Activated CD4-positive, alpha-beta T cell treated with anti-CD3 and anti-CD28 coated beads, Interleukin-2, amount 10 ng/mL, durations not matched to agents 7 days and 5 days (primary cell): ENCODE measurements at regions not wholly inside any gene's neighbourhood (a gene's known extent, or its start where the extent isn't known, plus 50 kb on each side); places are given as distances from the start of the nearest gene placed in this dataset.

ENCODE experiments used
- CTCF ChIA-PET: fragments of 350-600 bp; sonication (Branson Sonifier 250); formaldehyde crosslinking; loops from one replicate; lab custom pipeline; 2021; ENCODE audit warnings: antibody characterized with exemption; lab: Charles Lee
- POLR2A ChIA-PET: fragments of 350-600 bp; sonication (Branson Sonifier 250); formaldehyde crosslinking; loops from one replicate; lab custom pipeline; 2021; ENCODE audit warnings: antibody characterized with exemption; lab: Charles Lee
- DNase-seq: peaks from one replicate; pipeline ENCODE4 v3.0.0-alpha.2; 2020
- H3K27ac Mint-ChIP-seq: one replicate; pipeline ENCODE4 v1.8.0; 2021; ENCODE audit warnings: mild to moderate bottlenecking, moderate library complexity, mixed read lengths
- H3K27me3 Mint-ChIP-seq: one replicate; pipeline ENCODE4 v1.8.0; 2021; ENCODE audit warnings: mixed read lengths
- H3K36me3 Mint-ChIP-seq: one replicate; pipeline ENCODE4 v1.8.0; 2021; ENCODE audit warnings: low read depth, mixed read lengths
- H3K4me1 Mint-ChIP-seq: one replicate; pipeline ENCODE4 v1.8.0; 2021; ENCODE audit warnings: mixed read lengths
- H3K4me3 Mint-ChIP-seq: one replicate; pipeline ENCODE4 v1.8.0; 2021; ENCODE audit warnings: mild to moderate bottlenecking, moderate library complexity, mixed read lengths
- H3K9me3 Mint-ChIP-seq: one replicate; pipeline ENCODE4 v1.8.0; 2021; ENCODE audit warnings: mixed read lengths

DNA sequence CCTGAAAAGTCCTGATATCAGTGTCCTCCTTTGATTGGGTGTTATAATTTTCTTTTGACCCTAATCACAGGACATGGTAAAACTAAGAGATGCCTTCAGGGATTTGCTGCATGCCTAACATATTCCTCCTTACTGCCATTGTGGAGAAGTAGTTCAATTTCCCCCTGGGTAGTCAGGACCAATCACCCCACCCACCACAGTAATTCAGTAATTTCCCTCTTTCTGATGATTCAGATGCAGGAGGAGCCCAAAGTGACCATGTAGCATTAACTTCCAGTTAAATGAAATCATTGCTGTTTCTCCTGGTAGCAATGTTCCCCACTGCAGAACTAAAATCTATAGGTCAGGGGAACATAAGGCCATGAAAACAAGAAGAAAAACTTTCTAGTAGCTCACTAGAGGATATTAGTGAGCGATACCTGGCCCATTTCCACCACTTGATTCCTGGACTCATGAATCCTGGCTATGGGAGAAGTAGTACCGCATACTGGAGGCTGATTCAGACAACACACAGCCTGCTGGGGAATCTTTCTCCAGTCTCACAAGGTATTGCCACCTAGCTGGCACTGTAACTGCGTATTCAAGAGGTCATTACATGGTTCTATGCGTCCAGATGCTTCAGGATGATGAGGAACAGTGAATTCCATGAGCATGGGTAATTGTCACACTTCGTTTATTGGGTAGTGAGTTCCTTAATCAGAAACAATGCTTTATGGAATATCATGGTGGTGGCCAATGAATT, 561.2 kb downstream of the HAO1 start:
- H3K4me1 Mint-ChIP-seq, result no peaks in the 10 kb centered on the region
- no peaks in the 10 kb centered on the region for H3K36me3 Mint-ChIP-seq
- no peak overlapping the region for H3K27ac Mint-ChIP-seq
- H3K4me3 Mint-ChIP-seq, result no peak overlapping the region
- no peak for DNase-seq
- no peaks in the 10 kb centered on the region for H3K27me3 Mint-ChIP-seq
- CTCF ChIA-PET, result no interaction called here
- H3K9me3 Mint-ChIP-seq, result no peaks in the 10 kb centered on the region
- POLR2A ChIA-PET, result no interaction called here

DNA sequence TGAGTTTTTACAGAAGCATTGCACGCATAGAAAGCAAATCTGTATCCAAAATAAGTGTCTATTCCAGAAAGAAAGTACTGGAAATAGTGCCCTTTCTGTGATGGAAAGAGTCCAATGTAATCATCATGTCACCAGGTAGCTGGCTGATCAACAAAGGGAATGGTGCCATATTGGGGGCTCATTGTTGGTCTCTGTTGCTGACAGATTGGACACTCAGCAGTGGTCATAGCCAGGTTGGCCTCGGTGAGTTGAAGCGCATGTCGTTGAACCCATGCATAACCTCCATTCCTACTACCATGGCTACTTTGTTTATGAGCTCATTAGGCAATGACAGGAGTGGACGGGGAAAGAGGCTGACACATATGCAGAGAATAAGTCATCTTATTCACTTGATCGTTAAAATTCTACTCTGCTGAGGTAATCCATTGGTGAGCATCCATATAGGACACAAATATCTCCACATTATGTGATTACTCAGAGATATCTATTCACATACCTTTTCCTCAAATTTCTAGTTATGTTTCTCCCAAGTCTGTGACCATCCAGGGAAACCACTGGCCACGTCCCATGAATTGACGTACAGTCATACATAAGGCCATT, 560.5 kb downstream of the HAO1 start:
- H3K27ac Mint-ChIP-seq, result no peak overlapping the region
- no peaks in the 10 kb centered on the region for H3K36me3 Mint-ChIP-seq
- H3K4me3 Mint-ChIP-seq, result no peak overlapping the region
- no peaks in the 10 kb centered on the region for H3K9me3 Mint-ChIP-seq
- H3K27me3 Mint-ChIP-seq, result no peaks in the 10 kb centered on the region
- no peak for DNase-seq
- no peaks in the 10 kb centered on the region for H3K4me1 Mint-ChIP-seq
- POLR2A ChIA-PET, result no interaction called here
- CTCF ChIA-PET, result no interaction called here

DNA sequence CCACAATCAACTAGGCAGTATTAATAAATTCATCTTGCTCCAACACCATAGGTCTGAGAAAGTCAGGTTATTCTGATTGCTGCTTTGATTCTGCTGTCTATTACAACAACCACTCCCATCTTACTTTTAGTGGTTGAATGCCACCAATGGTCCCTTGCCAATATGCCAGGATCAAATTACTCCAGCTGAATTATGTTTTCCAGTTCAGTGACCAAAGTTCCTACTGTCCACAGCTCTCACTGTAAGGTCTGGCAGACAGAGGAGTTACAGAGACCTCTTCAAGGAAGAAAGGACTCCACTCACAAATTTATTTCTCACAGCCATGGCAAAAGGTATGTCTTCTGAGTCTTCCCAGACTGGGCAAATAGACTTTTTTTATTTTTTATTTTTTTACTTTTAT, 557.0 kb downstream of the HAO1 start:
- H3K27ac Mint-ChIP-seq, result no peak overlapping the region
- CTCF ChIA-PET, result no interaction called here

DNA sequence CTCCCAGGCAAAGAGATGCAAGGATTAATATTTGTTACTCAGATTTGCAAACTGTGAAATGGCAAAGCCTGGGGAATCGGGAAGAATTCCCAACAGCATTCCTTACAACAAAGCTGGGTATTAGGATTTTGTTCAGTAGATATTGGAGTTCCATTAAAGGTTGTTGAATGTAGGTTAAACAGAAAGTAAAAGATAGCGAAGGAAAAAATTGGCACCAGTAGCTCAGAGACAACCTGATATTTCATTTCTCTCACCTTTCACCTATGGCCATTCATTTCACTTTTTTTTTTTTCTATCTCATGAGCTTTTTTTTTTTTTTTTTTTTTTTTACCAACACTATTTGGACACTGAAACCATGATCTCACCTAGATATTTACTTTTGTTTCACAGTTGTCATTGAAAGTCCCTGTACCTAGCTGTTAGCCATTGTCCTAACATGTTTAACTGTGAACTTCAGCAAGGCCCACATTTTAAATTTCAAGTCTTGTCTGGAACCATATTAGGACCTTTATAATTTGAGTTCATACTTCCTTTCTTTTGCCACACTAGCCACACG, 552.5 kb downstream of the HAO1 start:
- POLR2A ChIA-PET, result no interaction called here
- DNase-seq, result no peak
- Mint-ChIP-seq H3K9me3 (no peaks in the 10 kb centered on the region), H3K27ac (no peak overlapping the region), H3K36me3 (no peaks in the 10 kb centered on the region), H3K27me3 (no peaks in the 10 kb centered on the region), H3K4me1 (no peaks in the 10 kb centered on the region), H3K4me3 (no peak overlapping the region)
- CTCF ChIA-PET, result no interaction called here

More for the DNA sequence above, 557.0 kb downstream of the HAO1 start:
- Mint-ChIP-seq H3K36me3 (no peaks in the 10 kb centered on the region), H3K4me1 (no peaks in the 10 kb centered on the region), H3K9me3 (no peaks in the 10 kb centered on the region), H3K4me3 (no peak overlapping the region), H3K27me3 (no peaks in the 10 kb centered on the region)
- POLR2A ChIA-PET, result no interaction called here
- no peak for DNase-seq

DNA sequence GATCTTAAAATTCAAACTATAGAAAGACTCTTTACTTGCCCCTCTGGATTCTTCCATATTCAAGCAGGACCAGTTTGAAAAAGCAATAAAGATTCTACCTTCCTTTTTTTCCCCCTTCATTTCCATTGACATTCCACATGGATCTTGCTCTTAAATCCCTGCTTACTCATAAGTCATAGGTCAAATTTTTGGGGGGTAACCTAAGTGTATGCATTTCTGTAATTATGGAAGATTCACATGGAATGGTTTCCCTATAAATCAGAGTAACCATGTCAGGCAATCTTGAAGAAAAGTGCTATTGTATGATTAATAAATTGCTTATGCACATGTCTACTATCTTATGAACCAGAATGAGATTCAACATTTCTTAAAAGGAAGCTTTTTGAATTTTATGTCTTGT, 551.0 kb downstream of the HAO1 start:
- no peaks in the 10 kb centered on the region for H3K27me3 Mint-ChIP-seq
- no peak overlapping the region for H3K27ac Mint-ChIP-seq
- H3K9me3 Mint-ChIP-seq, result no peaks in the 10 kb centered on the region
- H3K4me3 Mint-ChIP-seq, result no peak overlapping the region
- CTCF ChIA-PET, result no interaction called here
- no peaks in the 10 kb centered on the region for H3K36me3 Mint-ChIP-seq
- H3K4me1 Mint-ChIP-seq, result no peaks in the 10 kb centered on the region
- POLR2A ChIA-PET, result no interaction called here
- DNase-seq, result no peak

DNA sequence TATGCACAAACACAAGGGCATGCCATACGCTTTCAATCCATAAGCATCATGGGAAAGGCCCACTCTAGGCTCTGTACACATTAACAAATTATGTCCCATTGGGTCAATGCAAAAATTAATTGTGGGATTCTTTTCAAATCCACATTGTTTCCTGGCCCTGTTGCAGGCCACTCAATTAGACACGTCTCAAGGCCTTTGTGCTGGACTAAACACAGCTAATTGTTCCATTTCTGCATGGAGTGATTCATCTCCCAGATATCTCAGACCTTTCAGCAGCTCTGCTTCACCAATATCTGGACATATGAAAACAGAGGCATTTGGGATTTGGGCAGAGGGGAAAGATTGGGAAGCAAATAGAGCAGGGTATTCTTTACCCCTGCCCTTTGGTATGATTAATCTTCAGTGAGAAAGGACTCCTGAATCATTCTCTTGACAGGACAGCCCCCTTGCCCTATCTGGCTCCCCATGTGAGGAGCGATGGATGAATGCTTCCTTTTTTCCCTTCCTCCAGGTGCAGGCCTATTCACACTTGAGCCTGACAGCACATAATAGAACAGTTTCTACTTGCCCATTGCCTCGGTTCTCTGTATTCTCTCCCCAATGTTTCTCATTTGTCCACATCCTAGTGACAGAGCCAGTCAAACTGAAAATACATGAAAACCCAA, 547.6 kb downstream of the HAO1 start:
- Mint-ChIP-seq H3K36me3 (no peaks in the 10 kb centered on the region), H3K9me3 (no peaks in the 10 kb centered on the region), H3K27ac (no peak overlapping the region), H3K27me3 (no peaks in the 10 kb centered on the region), H3K4me3 (no peak overlapping the region), H3K4me1 (no peaks in the 10 kb centered on the region)
- DNase-seq, result no peak
- ChIA-PET CTCF (no interaction called here), POLR2A (no interaction called here)

DNA sequence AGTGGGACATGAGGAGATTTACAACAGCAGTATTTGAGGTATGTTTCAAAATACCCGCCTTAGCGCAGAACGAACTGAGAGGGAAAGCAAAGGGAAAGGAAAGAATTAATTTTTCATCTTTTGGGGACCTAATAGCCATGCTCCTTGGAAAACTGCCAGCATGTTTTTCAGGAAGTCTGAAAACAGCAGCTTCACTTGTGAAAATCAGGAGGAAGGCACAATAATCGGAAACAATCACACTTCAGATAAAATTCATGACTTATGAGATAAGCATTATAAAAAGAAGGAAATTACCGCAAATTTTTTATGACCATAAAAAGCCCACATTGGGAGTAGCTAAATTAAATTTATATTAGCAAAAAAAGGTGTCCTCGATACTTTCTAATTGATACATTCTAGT, 541.1 kb downstream of the HAO1 start:
- Mint-ChIP-seq H3K27ac (no peak overlapping the region), H3K4me1 (no peaks in the 10 kb centered on the region), H3K9me3 (no peaks in the 10 kb centered on the region), H3K36me3 (no peaks in the 10 kb centered on the region), H3K4me3 (no peak overlapping the region), H3K27me3 (no peaks in the 10 kb centered on the region)
- no peak for DNase-seq
- ChIA-PET CTCF (no interaction called here), POLR2A (no interaction called here)

DNA sequence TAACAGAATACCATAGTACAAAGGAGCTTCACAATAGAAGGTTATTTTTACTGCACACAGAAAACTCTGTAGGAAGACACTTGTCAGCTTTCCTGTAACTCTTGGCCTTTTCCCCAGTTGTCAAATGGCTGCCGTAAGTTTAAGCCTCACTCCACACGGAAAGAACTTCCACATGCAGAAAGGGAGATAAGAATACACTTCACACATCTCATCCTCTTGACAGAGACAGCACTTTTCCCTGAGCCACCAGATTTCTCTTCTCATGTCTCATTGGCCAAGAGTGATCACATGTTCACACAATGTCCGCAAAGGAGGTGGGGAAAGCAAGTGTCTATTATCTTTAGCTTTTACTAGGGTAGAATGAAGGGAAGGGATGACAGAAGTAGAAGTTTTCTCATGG, 540.7 kb downstream of the HAO1 start:
- CTCF ChIA-PET, result no interaction called here
- POLR2A ChIA-PET, result no interaction called here

DNA sequence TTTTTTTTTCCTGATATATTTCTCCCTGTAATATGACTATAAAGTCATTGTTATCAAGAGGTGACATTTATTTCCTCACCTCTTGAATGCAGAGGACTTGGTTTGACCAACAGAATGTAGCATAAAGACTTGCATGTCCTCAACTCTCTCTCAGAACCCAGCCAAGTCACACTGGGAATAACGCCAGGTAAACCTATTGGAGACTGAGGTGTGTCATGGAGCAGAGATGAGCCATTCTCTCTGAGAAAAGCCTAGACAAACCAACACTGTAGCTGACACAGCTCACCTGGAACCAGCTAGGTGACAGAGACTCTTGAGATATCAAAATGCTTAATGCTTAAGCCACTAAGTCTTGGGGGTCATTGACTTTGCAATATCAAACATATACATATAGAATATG, 533.6 kb downstream of the HAO1 start:
- no peaks in the 10 kb centered on the region for H3K27me3 Mint-ChIP-seq
- H3K27ac Mint-ChIP-seq, result no peak overlapping the region
- H3K36me3 Mint-ChIP-seq, result no peaks in the 10 kb centered on the region
- no peak overlapping the region for H3K4me3 Mint-ChIP-seq
- DNase-seq, result no peak
- ChIA-PET CTCF (no interaction called here), POLR2A (no interaction called here)
- H3K9me3 Mint-ChIP-seq, result no peaks in the 10 kb centered on the region
- H3K4me1 Mint-ChIP-seq, result no peaks in the 10 kb centered on the region

More for the DNA sequence above, 540.7 kb downstream of the HAO1 start:
- no peak overlapping the region for H3K4me3 Mint-ChIP-seq
- H3K27me3 Mint-ChIP-seq, result no peaks in the 10 kb centered on the region
- H3K4me1 Mint-ChIP-seq, result no peaks in the 10 kb centered on the region
- H3K36me3 Mint-ChIP-seq, result no peaks in the 10 kb centered on the region
- no peak overlapping the region for H3K27ac Mint-ChIP-seq
- DNase-seq, result no peak
- no peaks in the 10 kb centered on the region for H3K9me3 Mint-ChIP-seq

DNA sequence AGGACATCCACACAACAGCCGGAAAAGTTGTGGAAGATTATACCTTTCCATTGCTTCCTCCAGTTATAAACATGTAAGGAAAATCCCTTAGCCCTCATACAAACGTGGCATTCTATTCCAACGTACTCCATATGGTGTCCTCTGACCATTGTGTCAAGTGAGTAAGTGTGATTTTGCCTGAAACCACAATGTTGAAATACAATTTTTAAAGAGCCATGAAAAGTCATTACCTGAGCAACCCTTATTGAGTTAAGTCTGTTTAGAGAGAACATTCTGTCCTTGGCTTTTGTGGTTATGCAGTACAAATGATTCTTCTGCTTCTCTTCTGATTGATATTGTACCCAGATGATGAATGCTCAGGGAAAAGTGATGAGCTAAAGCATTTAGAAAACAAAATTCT, 530.1 kb downstream of the HAO1 start:
- POLR2A ChIA-PET, result no interaction called here
- H3K27ac Mint-ChIP-seq, result no peak overlapping the region
- H3K27me3 Mint-ChIP-seq, result no peaks in the 10 kb centered on the region
- no peaks in the 10 kb centered on the region for H3K36me3 Mint-ChIP-seq
- no peak for DNase-seq
- no peaks in the 10 kb centered on the region for H3K4me1 Mint-ChIP-seq
- no peaks in the 10 kb centered on the region for H3K9me3 Mint-ChIP-seq
- H3K4me3 Mint-ChIP-seq, result no peak overlapping the region
- CTCF ChIA-PET, result no interaction called here

DNA sequence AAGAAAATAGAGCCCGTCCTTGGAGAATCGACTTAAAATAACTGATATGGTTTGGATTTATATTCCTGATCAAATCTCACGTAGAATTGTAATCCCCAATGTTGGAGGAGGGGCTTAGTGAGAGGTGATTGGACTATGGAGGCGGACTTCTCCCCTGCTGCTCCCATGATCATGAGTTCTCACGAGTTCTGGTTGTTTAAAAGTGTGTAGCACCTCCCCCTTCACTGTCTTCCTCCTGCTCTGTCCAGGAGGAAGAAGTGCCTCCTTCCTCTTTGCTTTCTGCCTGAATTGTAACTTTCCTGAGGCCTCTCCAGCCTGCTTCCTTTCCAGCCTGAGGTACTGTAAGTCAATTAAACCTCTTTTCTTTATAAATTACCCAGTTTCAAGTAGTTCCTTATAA, 529.2 kb downstream of the HAO1 start:
- Mint-ChIP-seq H3K4me3 (no peak overlapping the region), H3K36me3 (no peaks in the 10 kb centered on the region), H3K4me1 (no peaks in the 10 kb centered on the region)

DNA sequence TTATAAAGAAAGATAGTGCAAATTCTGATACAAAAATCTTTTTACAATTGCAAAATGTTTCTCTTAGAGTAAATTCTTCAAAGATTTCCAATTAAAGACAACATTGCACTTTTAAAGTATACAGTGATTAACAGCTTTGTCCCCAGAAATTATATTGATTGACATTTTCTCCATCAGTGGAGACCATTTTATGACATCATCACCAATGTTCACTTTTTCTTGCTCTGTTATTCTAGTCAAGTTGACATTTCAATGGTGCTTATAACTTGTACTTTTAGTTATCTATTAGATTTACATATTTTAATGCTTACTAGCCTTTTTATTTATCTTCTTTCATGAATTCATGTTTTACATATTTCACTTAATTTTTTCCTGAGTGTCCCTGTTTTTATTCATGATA, 524.8 kb downstream of the HAO1 start:
- H3K27ac Mint-ChIP-seq, result no peak overlapping the region
- CTCF ChIA-PET, result no interaction called here

More for the DNA sequence above, 529.2 kb downstream of the HAO1 start:
- ChIA-PET POLR2A (no interaction called here), CTCF (no interaction called here)
- H3K27me3 Mint-ChIP-seq, result no peaks in the 10 kb centered on the region
- no peak overlapping the region for H3K27ac Mint-ChIP-seq
- H3K9me3 Mint-ChIP-seq, result no peaks in the 10 kb centered on the region
- DNase-seq, result no peak

DNA sequence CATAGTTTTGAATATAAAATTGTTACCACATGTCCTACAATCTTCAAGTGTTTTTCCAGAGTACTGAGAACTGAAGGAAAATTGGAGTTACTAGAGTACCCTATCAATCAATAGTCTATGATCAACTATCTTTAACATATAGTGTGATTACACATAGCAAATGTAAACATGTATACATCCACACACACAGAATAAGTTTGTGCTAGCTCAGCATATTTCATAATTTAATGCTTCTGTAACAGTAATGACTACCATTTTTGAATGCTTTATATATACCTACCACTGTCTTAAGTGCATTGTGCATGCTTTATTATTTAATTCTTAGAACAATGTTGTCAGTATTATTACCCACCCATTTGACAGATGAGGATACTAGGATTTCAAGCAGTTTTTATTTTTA, 523.9 kb downstream of the HAO1 start:
- CTCF ChIA-PET, result no interaction called here

More for the DNA sequence above, 524.8 kb downstream of the HAO1 start:
- no peak overlapping the region for H3K4me3 Mint-ChIP-seq
- DNase-seq, result no peak
- no peaks in the 10 kb centered on the region for H3K4me1 Mint-ChIP-seq
- POLR2A ChIA-PET, result no interaction called here
- H3K36me3 Mint-ChIP-seq, result no peaks in the 10 kb centered on the region
- no peaks in the 10 kb centered on the region for H3K27me3 Mint-ChIP-seq
- no peaks in the 10 kb centered on the region for H3K9me3 Mint-ChIP-seq

More for the DNA sequence above, 523.9 kb downstream of the HAO1 start:
- H3K36me3 Mint-ChIP-seq, result no peaks in the 10 kb centered on the region
- no peaks in the 10 kb centered on the region for H3K27me3 Mint-ChIP-seq
- POLR2A ChIA-PET, result no interaction called here
- H3K4me3 Mint-ChIP-seq, result no peak overlapping the region
- no peaks in the 10 kb centered on the region for H3K4me1 Mint-ChIP-seq
- DNase-seq, result no peak
- no peaks in the 10 kb centered on the region for H3K9me3 Mint-ChIP-seq
- H3K27ac Mint-ChIP-seq, result no peak overlapping the region
